Lung (tissue), 11 donors: ENCODE measurements at regions not wholly inside any gene's neighbourhood (a gene's known extent, or its start where the extent isn't known, plus 50 kb on each side); places are given as distances from the start of the nearest gene placed in this dataset.
A peak's percentile ranks its signal among the peaks of the same experiment; 100 is the strongest.
"Not testable (repeated sequence)": the region's sequence is repeated elsewhere in the genome, so short reads cannot be mapped to it uniquely, and the experiment has no call there.

Source experiments
- ATAC-seq: fragments of 200-7000 bp; cut with Tn5 transposase; one replicate; pipeline ENCODE4 v1.9.1; 2020; ENCODE audit warnings: moderate number of reproducible peaks; ENCODE audit not compliant: insufficient read depth, low FRiP score
- DNase-seq, 3 donors: peaks; one replicate each; pipeline ENCODE4 v3.0.0-alpha.2; 2013 to 2017
- H3K27ac ChIP-seq, 2 donors: one replicate each; pipeline ENCODE4 v1.5.1; 2013; ENCODE audit warnings: mild to moderate bottlenecking in 2 of 2, moderate library complexity in 2 of 2, control low read depth in 1 of 2, inconsistent platforms in 1 of 2, low read depth in 1 of 2, low read length in 1 of 2
- H3K27me3 ChIP-seq, 3 donors: one replicate each; pipeline ENCODE4 v1.5.1; 2013; ENCODE audit warnings: low read length in 2 of 3; ENCODE audit not compliant: control insufficient read depth in 3 of 3, insufficient read depth in 3 of 3
- H3K36me3 ChIP-seq, 4 donors: one replicate each; pipeline ENCODE4 v1.5.1; 2013; ENCODE audit warnings: low read length in 4 of 4, mild to moderate bottlenecking in 1 of 4, moderate library complexity in 1 of 4; ENCODE audit not compliant: control insufficient read depth in 4 of 4, insufficient read depth in 4 of 4
- H3K4me1 ChIP-seq, 5 donors: one replicate each; pipeline ENCODE4 v1.5.1; 2013; ENCODE audit warnings: low read length in 5 of 5, mild to moderate bottlenecking in 2 of 5, moderate library complexity in 1 of 5; ENCODE audit not compliant: control insufficient read depth in 5 of 5, insufficient read depth in 5 of 5
- H3K4me3 ChIP-seq: one replicate; pipeline ENCODE4 v1.5.1; 2013; ENCODE audit warnings: mild to moderate bottlenecking, control low read depth, moderate library complexity
- H3K9ac ChIP-seq, 2 donors: one replicate each; pipeline ENCODE4 v1.5.1; 2013; ENCODE audit warnings: low read length in 2 of 2, control low read depth in 1 of 2; ENCODE audit not compliant: insufficient read depth in 1 of 2
- H3K9me3 ChIP-seq, 4 donors: one replicate each; pipeline ENCODE4 v1.5.1; 2013; ENCODE audit warnings: low read length in 3 of 4, mild to moderate bottlenecking in 1 of 4, moderate library complexity in 1 of 4; ENCODE audit not compliant: control insufficient read depth in 4 of 4, insufficient read depth in 3 of 4
- CTCF ChIP-seq: IDR thresholded peaks from 2 replicates; pipeline ENCODE4 v1.5.1; 2012; ENCODE audit warnings: mild to moderate bottlenecking; ENCODE audit errors: control extremely low read depth, extremely low read depth
- WGBS, 2 donors: extraction: QIAGEN DNeasy Blood & Tissue Kit; methylation state at CpG; one replicate each; pipeline ENCODE4 v1.1.7; 2013; 5-methylcytosine and 5-hydroxymethylcytosine counted together
- donor health status: control.
- donor health status: control.
- donor health status: Bipolar disorder and iron deficiency.
- donor health status: healthy.
- donor health status: DM: yes; HTN: yes; CAD: no.

- ATAC-seq (no peak), DNase-seq (no peak)
- Histone ChIP-seq H3K27me3 (no peaks in the 10 kb centered on the region), H3K4me1 (peaks cover 0 to 2% (median 0%) of the 10 kb centered on the region in 5 donors), H3K9ac (no peak overlapping the region), H3K36me3 (no peaks in the 10 kb centered on the region), H3K4me3 (no peak overlapping the region), H3K9me3 (peaks cover 0 to 4% (median 1%) of the 10 kb centered on the region in 4 donors), H3K27ac (no peak overlapping the region)
- TF ChIP-seq CTCF, result no peak
- 88 to 92% methylated on average over 3 of the region's 3 CpGs for WGBS, 2 donors
These were observed 160.7 kb downstream of the IER5 start for GRCh38 chr1:181249186-181249585.

- Histone ChIP-seq H3K9me3 (peaks cover 0 to 4% (median 1%) of the 10 kb centered on the region in 4 donors), H3K9ac (no peak overlapping the region), H3K4me3 (no peak overlapping the region), H3K4me1 (peaks cover 0 to 2% (median 0%) of the 10 kb centered on the region in 5 donors), H3K27me3 (no peaks in the 10 kb centered on the region), H3K27ac (no peak overlapping the region), H3K36me3 (no peaks in the 10 kb centered on the region)
- DNase-seq (no peak), ATAC-seq (no peak)
- no peak for TF ChIP-seq CTCF
- 94% methylated on average over 2 of the region's 2 CpGs for WGBS, 2 donors
These were observed 161.5 kb downstream of the IER5 start for GRCh38 chr1:181250038-181250437.

- Histone ChIP-seq H3K4me3 (no peak overlapping the region), H3K27me3 (no peaks in the 10 kb centered on the region), H3K9ac (no peak overlapping the region), H3K36me3 (no peaks in the 10 kb centered on the region), H3K27ac (no peak overlapping the region), H3K4me1 (peaks cover 0 to 2% (median 0%) of the 10 kb centered on the region in 5 donors), H3K9me3 (peaks cover 0 to 6% (median 2%) of the 10 kb centered on the region in 4 donors)
- DNase-seq, result peak in 1 of 3 donors; percentile 3
- ATAC-seq, result no peak
- 59 to 71% methylated on average over 5 of the region's 5 CpGs for WGBS, 2 donors
- TF ChIP-seq CTCF, result no peak
These were observed 162.7 kb downstream of the IER5 start for GRCh38 chr1:181251001-181251712.

- ATAC-seq (no peak), DNase-seq (no peak)
- no peak overlapping the region for H3K27ac ChIP-seq
- no peak overlapping the region for H3K4me3 ChIP-seq
- H3K9ac ChIP-seq, result no peak overlapping the region
- no peak for TF ChIP-seq CTCF
- 44% methylated on average over 6 of the region's 6 CpGs for WGBS, 2 donors
- H3K27me3 ChIP-seq, result no peaks in the 10 kb centered on the region
- H3K9me3 ChIP-seq, result peaks cover 0 to 6% (median 0%) of the 10 kb centered on the region in 4 donors
- peaks cover 0 to 2% (median 0%) of the 10 kb centered on the region in 5 donors for H3K4me1 ChIP-seq
- no peaks in the 10 kb centered on the region for H3K36me3 ChIP-seq
These were observed 163.2 kb downstream of the IER5 start for GRCh38 chr1:181251713-181252075.

GRCh38 chr1:181253601-181254000 is 165.1 kb downstream of the IER5 start:
- not testable (repeated sequence) for DNase-seq, H3K36me3 ChIP-seq, H3K4me1 ChIP-seq, H3K27ac ChIP-seq, H3K9me3 ChIP-seq, H3K27me3 ChIP-seq, H3K9ac ChIP-seq, ATAC-seq, H3K4me3 ChIP-seq
- WGBS, 2 donors, result 49% methylated on average over 2 of the region's 2 CpGs
